ENCODE measurements at regions not wholly inside any gene's neighbourhood (a gene's known extent, or its start where the extent isn't known, plus 50 kb on each side); places are given as distances from the start of the nearest gene placed in this dataset.

DNA sequence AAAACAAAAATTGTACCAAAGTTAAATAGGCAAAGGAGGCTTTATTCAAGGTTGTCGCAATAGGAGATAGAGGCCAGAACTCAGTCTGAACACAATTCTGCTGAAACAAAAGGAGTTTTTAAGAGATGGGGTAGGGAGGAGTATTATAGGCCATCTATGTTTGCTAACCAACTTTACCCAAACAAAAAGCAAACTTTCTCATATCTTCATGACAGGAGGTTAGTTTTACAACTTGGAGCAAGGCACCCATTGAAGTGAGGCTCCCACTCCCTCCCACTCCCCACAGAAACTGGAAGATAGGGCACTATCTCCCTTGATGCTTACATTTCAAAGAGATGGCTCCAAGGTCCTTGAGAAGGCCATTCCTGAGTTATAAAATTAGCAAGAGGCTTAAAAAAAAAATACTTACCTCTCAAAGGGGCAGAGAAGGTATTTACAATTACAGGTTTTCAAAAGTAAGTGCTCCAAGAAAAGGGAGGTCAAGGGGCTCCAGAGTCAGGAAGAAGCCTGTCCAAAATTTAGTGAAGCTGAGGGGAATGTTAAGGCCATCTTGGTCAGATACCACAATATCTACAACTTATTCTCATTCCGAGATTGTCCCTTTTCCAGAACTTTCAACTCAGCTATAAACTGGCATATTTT lies 84.4 kb upstream of the DHRS4 start:
- TF ChIP-seq, protein P1, sequence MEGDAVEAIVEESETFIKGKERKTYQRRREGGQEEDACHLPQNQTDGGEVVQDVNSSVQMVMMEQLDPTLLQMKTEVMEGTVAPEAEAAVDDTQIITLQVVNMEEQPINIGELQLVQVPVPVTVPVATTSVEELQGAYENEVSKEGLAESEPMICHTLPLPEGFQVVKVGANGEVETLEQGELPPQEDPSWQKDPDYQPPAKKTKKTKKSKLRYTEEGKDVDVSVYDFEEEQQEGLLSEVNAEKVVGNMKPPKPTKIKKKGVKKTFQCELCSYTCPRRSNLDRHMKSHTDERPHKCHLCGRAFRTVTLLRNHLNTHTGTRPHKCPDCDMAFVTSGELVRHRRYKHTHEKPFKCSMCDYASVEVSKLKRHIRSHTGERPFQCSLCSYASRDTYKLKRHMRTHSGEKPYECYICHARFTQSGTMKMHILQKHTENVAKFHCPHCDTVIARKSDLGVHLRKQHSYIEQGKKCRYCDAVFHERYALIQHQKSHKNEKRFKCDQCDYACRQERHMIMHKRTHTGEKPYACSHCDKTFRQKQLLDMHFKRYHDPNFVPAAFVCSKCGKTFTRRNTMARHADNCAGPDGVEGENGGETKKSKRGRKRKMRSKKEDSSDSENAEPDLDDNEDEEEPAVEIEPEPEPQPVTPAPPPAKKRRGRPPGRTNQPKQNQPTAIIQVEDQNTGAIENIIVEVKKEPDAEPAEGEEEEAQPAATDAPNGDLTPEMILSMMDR (IDR thresholded peaks at IDR 0.05; ENCODE audit: poor library complexity): no peak
- no peak for TF ChIP-seq EZH2phosphoT487 (IDR thresholded peaks at IDR 0.05; ENCODE audit: low read depth, severe bottlenecking, unreplicated experiment)
